Activated CD8-positive, alpha-beta T cell treated with anti-CD3 and anti-CD28 coated beads for 36 hours (primary cell): ENCODE measurements at regions not wholly inside any gene's neighbourhood (a gene's known extent, or its start where the extent isn't known, plus 50 kb on each side); places are given as distances from the start of the nearest gene placed in this dataset.

Experiments
- ATAC-seq: fragments of 200-7000 bp; cut with Tn5 transposase; one replicate; pipeline ENCODE4 v1.10.0; 2021; ENCODE audit warnings: mild to moderate bottlenecking, moderate library complexity
- CTCF ChIA-PET: fragments of 350-600 bp; sonication (Branson Sonifier 250); formaldehyde crosslinking; loops from one replicate; lab custom pipeline; 2021; ENCODE audit warnings: antibody characterized with exemption; lab: Charles Lee
- POLR2A ChIA-PET: fragments of 350-600 bp; sonication (Branson Sonifier 250); formaldehyde crosslinking; loops from one replicate; lab custom pipeline; 2021; ENCODE audit warnings: antibody characterized with exemption; lab: Charles Lee
- DNase-seq: peaks from one replicate; pipeline ENCODE4 v3.0.0-alpha.2; 2020
- H3K27ac Mint-ChIP-seq: one replicate; pipeline ENCODE4 v1.8.0; 2021; ENCODE audit warnings: mild to moderate bottlenecking, mixed read lengths
- H3K27me3 Mint-ChIP-seq: one replicate; pipeline ENCODE4 v1.8.0; 2021; ENCODE audit warnings: mixed read lengths
- H3K36me3 Mint-ChIP-seq: one replicate; pipeline ENCODE4 v1.8.0; 2021; ENCODE audit warnings: low read depth, mixed read lengths
- H3K4me1 Mint-ChIP-seq: one replicate; pipeline ENCODE4 v1.8.0; 2021; ENCODE audit warnings: low read depth, mixed read lengths
- H3K4me3 Mint-ChIP-seq: one replicate; pipeline ENCODE4 v1.8.0; 2021; ENCODE audit warnings: mild to moderate bottlenecking, moderate library complexity, mixed read lengths
- H3K9me3 Mint-ChIP-seq: one replicate; pipeline ENCODE4 v1.8.0; 2021; ENCODE audit warnings: mixed read lengths
- CTCF ChIP-seq: fragments of 200-600 bp; IDR thresholded peaks from one replicate; pipeline ENCODE4 v1.8.0; 2022; ENCODE audit warnings: antibody characterized with exemption, mild to moderate bottlenecking
- intact Hi-C: fragments of 100-400 bp; cut with micrococcal nuclease; formaldehyde crosslinking; loops from one replicate; pipeline ENCODE4 v1.10.0; 2022

DNA sequence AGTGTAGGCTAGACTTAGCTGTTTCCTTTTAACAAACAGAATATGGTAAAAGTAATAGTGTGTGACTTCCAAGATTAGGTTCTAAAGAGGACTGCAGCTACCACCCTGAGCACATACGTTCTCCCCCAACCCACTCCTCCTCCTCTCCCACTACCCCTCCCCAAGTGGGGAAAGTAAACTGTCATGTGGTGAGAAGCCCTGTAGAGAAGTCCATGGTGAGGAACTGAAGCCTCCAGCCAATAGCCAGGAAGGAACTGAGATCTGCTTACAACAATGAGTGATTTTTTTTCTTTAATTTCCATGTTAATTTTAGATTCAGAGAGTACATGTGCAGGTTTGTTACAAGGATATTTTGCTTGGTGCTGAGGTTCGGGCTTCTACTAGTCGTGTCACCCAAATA lies 57.0 kb upstream of the EGLN3 start:
- CTCF ChIA-PET: no interaction called here
- DNase-seq (no peak), ATAC-seq (no peak)
- Mint-ChIP-seq H3K4me1 (peaks cover 2% of the 10 kb centered on the region), H3K27ac (no peak overlapping the region), H3K4me3 (no peak overlapping the region), H3K9me3 (no peaks in the 10 kb centered on the region), H3K36me3 (no peaks in the 10 kb centered on the region), H3K27me3 (peaks cover 1% of the 10 kb centered on the region)
- no peak for TF ChIP-seq CTCF
- intact Hi-C loops: no loop called here
- POLR2A ChIA-PET: no interaction called here

DNA sequence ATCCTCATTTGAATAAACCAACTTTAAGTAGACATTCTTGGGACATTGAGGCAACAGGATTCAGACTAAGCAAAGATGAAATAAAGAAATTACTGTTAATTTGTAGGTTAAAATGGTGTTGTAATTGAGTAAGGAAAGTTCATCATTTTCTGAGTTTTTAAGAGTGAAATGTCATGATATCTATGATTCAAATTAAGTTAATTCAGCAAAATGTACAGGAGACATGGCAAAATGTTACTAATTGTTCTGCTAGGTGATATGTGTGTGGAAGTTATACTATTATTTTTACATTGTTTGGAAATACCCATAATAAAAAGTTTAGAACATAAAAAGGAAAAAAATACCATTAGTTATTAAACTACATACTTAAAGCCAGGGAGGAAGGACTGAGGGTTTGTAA lies 55.0 kb upstream of the EGLN3 start:
- Mint-ChIP-seq H3K27me3 (no peaks in the 10 kb centered on the region), H3K4me3 (no peak overlapping the region), H3K9me3 (no peaks in the 10 kb centered on the region), H3K4me1 (no peaks in the 10 kb centered on the region), H3K27ac (no peak overlapping the region), H3K36me3 (no peaks in the 10 kb centered on the region)
- POLR2A ChIA-PET: no interaction called here
- TF ChIP-seq CTCF: no peak
- no peak for ATAC-seq
- intact Hi-C loops: no loop called here
- CTCF ChIA-PET: no interaction called here
- no peak for DNase-seq

DNA sequence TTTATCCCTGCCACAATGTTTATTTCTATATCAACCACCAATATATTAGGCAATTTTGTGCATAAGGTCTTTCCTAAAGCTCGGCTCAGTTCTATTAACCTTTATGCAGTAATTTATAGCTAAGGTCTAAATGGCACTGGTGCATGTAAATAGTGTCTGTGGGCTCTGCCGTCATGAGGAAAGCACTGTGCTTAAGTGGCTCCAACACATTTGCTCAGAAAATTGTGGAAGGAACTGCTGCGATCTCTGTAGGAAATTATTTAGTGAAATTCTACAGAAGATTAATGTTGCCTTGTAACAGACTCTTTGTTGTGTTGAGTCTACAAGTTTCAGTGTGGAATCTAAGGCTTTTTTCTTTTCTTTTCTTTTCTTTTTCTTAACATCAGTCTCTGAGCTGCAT lies 54.0 kb upstream of the EGLN3 start:
- H3K4me1 Mint-ChIP-seq: no peaks in the 10 kb centered on the region
- ChIA-PET POLR2A (no interaction called here), CTCF (no interaction called here)
- no peaks in the 10 kb centered on the region for H3K9me3 Mint-ChIP-seq
- H3K4me3 Mint-ChIP-seq: no peak overlapping the region
- H3K27ac Mint-ChIP-seq: no peak overlapping the region
- no peaks in the 10 kb centered on the region for H3K27me3 Mint-ChIP-seq
- H3K36me3 Mint-ChIP-seq: no peaks in the 10 kb centered on the region
- DNase-seq (no peak), ATAC-seq (no peak)
- intact Hi-C loops: no loop called here
- TF ChIP-seq CTCF: no peak

GRCh38 chr14:34003691-34004090 lies 52.8 kb upstream of the EGLN3 start:
- ChIA-PET CTCF (interaction anchor here (1.5 kb wide), 1 partner anchor 298 kb away, joined by 4 read pairs; no protein-coding TSS in a partner anchor), POLR2A (no interaction called here)
- Mint-ChIP-seq H3K36me3 (no peaks in the 10 kb centered on the region), H3K4me1 (no peaks in the 10 kb centered on the region), H3K27me3 (no peaks in the 10 kb centered on the region), H3K9me3 (no peaks in the 10 kb centered on the region), H3K27ac (no peak overlapping the region), H3K4me3 (no peak overlapping the region)
- intact Hi-C loops: no loop called here
- ATAC-seq (no peak), DNase-seq (no peak)
- TF ChIP-seq CTCF: no peak

- Mint-ChIP-seq H3K4me3 (no peak overlapping the region), H3K9me3 (no peaks in the 10 kb centered on the region), H3K27me3 (no peaks in the 10 kb centered on the region), H3K4me1 (no peaks in the 10 kb centered on the region), H3K27ac (no peak overlapping the region), H3K36me3 (no peaks in the 10 kb centered on the region)
- TF ChIP-seq CTCF: no peak
- ChIA-PET POLR2A (interaction anchor here (1.1 kb wide), 1 partner anchor 10 kb away, joined by 5 read pairs; no protein-coding TSS in a partner anchor), CTCF (interaction anchor here (1.5 kb wide), 1 partner anchor 299 kb away, joined by 4 read pairs; no protein-coding TSS in a partner anchor)
- DNase-seq (no peak), ATAC-seq (no peak)
- intact Hi-C loops: no loop called here
Measured at GRCh38 chr14:34003082-34003668, 52.3 kb upstream of the EGLN3 start.
